HG02759 (cell line): ENCODE measurements at regions not wholly inside any gene's neighbourhood (a gene's known extent, or its start where the extent isn't known, plus 50 kb on each side); places are given as distances from the start of the nearest gene placed in this dataset.

ENCODE experiments used
- ATAC-seq: cut with Tn5 transposase; IDR thresholded peaks from one replicate; pipeline ENCODE4 v1.9.1; 2021; ENCODE audit warnings: mild to moderate bottlenecking, moderate library complexity; ENCODE audit not compliant: unreplicated experiment

- ATAC-seq: no peak
Observed at GRCh38 chr6:105598264-105598663, 195.4 kb upstream of the PREP start.

GRCh38 chr6:105596284-105596755 lies 193.4 kb upstream of the PREP start:
- ATAC-seq: no peak

- no peak for ATAC-seq
Observed at GRCh38 chr6:105595829-105596228, 192.9 kb upstream of the PREP start.

GRCh38 chr6:105594821-105595220 lies 191.9 kb upstream of the PREP start:
- no peak for ATAC-seq

- ATAC-seq: no peak
Observed at GRCh38 chr6:105593805-105594671, 191.2 kb upstream of the PREP start.

GRCh38 chr6:105593056-105593690 lies 190.3 kb upstream of the PREP start:
- ATAC-seq: no peak

- ATAC-seq: no peak
Observed at GRCh38 chr6:105592329-105592728, 189.4 kb upstream of the PREP start.

- ATAC-seq: peak; percentile 95
Observed at GRCh38 chr6:105591053-105591452, 188.2 kb upstream of the PREP start.

GRCh38 chr6:105588123-105588710 lies 185.3 kb upstream of the PREP start:
- no peak for ATAC-seq

GRCh38 chr6:105587349-105588122 lies 184.7 kb upstream of the PREP start:
- no peak for ATAC-seq

- no peak for ATAC-seq
Observed at GRCh38 chr6:105578179-105578707, 175.4 kb upstream of the PREP start.

- ATAC-seq: no peak
Observed at GRCh38 chr6:105573556-105573955, 170.7 kb upstream of the PREP start.

GRCh38 chr6:105573138-105573537 lies 170.3 kb upstream of the PREP start:
- no peak for ATAC-seq

GRCh38 chr6:105570416-105570815 lies 167.5 kb upstream of the PREP start:
- no peak for ATAC-seq

GRCh38 chr6:105569706-105570105 lies 166.8 kb upstream of the PREP start:
- ATAC-seq: no peak

- ATAC-seq: no peak
Observed at GRCh38 chr6:105568751-105569150, 165.9 kb upstream of the PREP start.

GRCh38 chr6:105568142-105568541 lies 165.3 kb upstream of the PREP start:
- no peak for ATAC-seq

GRCh38 chr6:105567140-105567539 lies 164.3 kb upstream of the PREP start:
- no peak for ATAC-seq

- no peak for ATAC-seq
Observed at GRCh38 chr6:105566503-105566902, 163.6 kb upstream of the PREP start.

- ATAC-seq: no peak
Observed at GRCh38 chr6:105564121-105564902, 161.4 kb upstream of the PREP start.
